Activated CD4-positive, alpha-beta T cell treated with anti-CD3 and anti-CD28 coated beads, Interleukin-2, amount 50 U/mL, for 4 hours (primary cell): ENCODE measurements at regions not wholly inside any gene's neighbourhood (a gene's known extent, or its start where the extent isn't known, plus 50 kb on each side); places are given as distances from the start of the nearest gene placed in this dataset.
A peak's percentile ranks its signal among the peaks of the same experiment; 100 is the strongest.
"Not testable (repeated sequence)": the region's sequence is repeated elsewhere in the genome, so short reads cannot be mapped to it uniquely, and the experiment has no call there.

Experiments used
- DNase-seq, 2 experiments: peaks; one replicate each; pipeline ENCODE4 v3.0.0-alpha.2; 2020

DNA sequence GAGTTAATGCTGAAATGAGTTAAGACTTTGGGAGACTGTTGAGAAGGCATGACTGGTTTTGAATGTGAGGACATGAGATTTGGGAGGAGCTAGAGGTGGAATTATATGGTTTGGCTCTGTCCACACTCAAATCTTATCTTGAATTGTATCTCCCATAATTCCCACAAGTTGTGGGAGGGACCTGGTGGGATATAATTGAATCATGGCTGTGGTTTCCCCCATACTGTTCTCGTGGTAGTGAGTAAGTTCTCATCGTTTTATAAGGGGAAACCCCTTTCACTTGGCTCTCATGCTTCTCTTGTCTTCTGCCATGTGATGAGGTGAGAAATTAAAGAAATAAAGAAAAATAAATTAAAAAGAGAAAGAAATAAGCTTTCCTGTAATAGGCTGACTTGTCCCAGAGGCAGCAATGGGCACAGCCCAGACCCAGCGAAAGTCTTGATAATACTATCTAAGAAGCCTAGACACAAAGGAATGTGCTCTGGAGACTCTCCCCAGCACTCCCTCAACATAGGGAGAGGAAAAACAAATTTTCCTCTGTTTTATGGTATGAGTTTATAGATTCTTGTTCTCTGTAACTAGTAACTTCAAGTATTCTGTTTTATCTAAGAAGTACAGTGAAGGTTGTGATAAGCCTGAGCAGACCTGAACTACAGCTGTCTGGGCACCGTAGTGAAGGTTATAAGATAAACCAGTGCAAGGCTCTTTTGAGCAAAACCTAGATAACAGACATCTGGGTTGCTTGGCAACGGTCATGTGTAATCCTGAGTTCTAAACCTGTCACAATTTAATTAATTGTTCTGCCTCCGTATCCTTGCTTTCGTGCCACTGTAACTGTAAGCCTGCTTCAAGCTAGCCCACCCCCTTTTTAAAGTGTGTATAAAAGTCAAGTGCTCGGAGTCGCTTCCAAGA is 88.9 kb upstream of the ECI2 start:
- no peak for DNase-seq

DNA sequence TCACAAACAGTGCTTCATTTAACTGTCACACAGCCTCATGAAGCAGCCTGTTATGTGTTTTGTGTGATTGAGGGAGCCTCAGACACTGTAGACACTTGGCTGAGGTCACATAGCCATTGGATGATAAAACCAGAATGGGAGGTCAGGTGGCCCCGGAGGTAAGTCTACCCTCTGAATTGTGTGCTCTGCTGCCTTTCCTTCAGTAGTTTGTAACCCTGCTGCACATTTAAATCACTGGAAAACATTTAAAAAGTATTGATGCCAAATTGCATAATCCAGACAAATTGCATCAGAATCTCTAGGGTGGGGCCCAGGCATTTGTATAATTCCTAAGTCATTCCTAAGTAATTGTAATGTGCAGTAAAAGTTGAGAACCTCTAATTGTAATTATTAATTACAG is 85.2 kb upstream of the ECI2 start:
- DNase-seq = no peak

DNA sequence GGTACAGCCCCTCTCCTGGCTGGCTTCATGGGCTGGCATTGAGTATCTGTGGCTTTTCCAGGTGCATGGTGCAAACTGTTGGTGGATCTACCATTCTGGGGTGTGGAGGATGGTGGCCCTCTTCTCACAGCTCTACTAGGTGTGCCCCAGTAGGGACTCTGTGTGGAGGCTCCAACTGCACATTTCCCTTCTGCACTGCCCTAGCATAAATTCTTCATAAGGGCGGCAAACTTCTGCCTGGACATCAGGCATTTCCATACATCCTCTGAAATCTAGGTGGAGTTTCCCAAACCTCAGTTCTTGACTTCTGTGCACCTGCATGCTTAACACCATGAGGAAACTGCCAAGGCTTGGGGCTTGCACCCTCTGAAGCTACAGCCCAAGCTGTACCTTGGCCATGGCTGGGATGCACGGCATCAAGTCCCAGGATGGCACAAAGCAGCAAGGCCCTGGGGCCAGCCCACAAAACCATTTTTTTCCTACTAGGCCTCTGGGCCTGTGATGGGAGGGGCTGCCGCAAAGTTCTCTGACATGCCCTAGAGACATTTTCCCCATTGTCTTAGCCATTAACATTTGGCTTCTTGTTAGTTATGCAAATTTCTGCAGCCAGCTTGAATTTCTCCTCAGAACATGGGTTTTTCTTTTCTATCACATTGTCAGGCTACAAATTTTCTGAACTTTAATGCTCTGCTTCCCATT is 83.4 kb upstream of the ECI2 start:
- not testable (repeated sequence) for DNase-seq

DNA sequence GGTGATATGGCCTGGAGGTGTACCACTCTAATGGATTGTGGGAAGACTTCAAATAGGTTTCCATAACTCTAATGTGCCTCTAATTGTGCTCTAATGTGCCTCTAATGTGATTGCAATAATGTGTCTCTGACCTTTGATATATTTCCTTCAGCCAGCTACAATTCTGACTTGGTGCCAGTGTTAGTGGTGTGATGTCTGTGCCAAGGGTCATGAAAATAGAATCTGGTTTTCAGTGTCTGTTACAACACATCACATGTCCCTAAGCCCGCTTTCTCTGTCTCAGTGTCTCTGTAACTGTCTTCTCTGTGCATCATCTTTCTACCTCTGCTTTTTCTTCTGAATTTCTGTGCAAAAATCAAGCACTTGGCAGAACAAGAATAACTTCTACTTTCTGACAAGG is 77.2 kb upstream of the ECI2 start:
- no peak for DNase-seq

DNA sequence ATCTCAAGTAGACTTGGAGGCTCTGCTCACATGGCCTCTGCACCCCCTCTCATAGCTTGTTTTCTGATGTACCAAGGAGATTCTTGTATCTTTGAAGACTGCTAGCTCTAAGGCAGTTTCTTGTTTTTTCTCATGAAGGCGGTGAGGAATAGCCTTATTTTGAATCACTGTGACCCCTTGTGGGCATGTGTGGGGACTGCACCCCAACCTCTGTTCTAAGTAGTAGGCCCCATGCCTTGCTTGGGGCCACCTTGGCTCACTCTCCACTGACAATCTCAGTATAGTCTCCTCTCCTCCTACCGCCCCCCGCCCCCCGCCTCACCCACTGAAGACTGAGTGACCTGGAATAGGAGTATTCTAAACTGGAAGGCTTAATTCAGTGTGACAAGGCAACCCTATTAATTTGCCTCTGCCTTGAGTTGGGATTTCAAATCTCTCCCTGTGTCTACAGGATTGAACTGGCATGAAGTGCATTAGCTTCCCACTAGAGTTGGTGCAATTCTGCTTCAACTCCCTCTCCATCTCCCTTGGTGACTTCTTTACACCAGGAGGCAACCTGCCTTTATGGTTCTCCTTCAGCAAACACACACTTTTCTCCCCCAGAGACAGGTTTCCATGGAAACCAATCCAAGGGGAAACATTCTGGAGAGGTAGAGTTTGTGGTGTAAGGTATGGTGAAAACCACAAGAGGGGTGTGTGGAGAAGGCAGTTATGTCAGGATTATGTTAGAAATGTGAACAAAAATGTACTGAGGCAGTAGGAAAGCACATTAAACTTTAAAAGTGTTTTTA is 75.4 kb upstream of the ECI2 start:
- DNase-seq = peak; percentile 45 to 52

DNA sequence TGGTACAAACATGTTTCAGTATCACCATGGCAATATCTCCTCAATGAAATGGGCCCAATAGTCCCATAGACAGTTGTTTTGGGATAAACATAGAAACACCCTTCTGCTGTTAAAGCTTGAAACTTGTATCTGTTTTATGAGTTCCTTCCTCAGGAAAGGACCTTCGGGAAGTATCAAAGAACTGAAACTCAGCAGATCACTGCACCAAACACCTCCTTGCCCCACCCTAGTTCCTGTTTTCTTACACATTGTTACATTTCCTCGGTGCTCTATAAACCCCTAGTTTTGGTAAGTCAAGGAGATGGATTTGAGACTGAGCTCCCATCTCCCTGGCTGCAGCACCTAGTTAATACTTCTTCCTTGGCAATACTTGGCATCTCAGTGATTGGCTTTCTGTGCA is 73.8 kb upstream of the ECI2 start:
- no peak for DNase-seq

DNA sequence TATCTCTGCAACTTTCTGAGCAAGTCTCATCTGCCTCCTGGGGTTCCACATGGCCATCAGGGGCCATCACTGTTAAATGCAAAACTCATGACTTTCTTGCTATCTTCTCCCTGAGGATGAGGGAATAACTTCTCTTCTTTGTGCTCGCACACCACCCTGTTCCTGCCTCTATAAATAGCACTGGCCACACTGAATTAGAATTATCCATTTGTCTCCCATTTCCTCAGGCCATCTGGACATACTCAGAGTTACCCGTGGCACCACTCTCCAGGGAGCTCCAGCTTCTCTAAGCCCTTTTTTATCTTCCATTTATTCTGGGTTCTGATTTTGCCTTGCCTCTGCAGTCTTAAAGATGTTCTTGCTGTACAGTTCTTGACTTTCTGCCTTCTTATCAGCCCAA is 72.8 kb upstream of the ECI2 start:
- DNase-seq = no peak

DNA sequence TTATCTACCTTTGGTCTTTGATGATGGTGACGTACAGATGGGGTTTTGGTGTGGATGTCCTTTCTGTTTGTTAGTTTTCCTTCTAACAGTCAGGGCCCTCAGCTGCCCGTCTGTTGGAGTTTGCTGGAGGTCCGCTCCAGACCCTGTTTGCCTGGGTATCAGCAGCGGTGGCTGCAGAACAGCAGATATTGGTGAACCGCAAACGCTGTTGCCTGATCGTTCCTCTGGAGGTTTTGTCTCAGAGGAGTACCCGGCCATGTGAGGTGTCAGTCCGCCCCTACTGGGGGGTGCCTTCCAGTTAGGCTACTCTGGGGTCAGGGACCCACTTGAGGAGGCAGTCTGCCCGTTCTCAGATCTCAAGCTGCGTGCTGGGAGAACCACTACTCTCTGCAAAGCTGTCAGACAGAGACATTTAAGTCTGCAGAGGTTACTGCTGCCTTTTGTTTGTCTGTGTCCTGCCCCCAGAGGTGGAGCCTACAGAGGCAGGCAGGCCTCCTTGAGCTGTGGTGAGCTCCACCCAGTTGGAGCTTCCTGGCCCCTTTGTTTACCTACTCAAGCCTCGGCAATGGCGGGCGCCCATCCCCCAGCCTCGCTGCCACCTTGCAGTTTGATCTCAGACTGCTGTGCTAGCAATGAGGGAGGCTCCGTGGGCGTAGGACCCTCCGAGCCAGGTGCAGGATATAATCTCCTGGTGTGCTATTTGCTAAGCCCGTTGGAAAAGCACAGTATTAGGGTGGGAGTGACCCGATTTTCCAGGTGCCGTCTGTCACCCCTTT is 68.5 kb upstream of the ECI2 start:
- DNase-seq = not testable (repeated sequence)

DNA sequence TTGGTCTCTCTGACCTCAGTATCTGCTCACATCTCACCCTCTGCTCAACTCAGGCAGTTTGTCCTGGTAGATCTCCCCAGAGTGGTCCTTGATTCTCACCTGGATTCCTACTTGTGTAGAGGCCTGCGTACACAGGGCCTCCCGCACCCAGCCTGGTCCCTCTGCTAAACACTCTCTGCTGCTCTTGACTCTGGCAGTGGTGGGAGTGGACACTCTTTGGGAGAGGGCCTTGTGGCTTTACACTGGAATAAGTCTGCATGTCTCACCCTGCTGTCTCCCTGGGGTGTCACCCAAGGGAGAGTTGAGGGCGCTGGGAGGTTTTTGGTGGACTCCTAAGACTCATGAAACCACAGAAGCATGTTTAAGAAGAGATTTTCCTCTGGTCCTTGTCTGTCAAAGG is 57.3 kb upstream of the ECI2 start:
- no peak for DNase-seq

DNA sequence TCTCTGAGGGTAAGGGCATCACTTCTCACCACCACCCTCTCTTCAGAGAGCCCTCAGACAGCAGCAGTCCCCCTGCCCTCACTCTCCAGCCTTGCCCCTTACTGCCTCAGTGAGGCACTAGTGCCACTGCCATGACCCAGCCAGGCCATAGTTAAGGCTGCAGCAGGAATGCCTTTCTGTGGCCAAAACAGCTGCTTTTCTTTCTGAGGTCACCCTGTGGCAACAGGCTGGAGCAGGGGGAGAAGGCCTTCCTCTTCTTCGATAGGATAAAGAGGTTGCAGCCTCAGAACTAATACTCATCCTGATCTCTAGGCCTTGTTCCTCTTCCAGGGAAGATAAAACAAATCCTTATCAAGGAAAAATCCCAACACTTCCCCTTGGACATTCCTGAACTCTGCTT is 56.8 kb upstream of the ECI2 start:
- no peak for DNase-seq

DNA sequence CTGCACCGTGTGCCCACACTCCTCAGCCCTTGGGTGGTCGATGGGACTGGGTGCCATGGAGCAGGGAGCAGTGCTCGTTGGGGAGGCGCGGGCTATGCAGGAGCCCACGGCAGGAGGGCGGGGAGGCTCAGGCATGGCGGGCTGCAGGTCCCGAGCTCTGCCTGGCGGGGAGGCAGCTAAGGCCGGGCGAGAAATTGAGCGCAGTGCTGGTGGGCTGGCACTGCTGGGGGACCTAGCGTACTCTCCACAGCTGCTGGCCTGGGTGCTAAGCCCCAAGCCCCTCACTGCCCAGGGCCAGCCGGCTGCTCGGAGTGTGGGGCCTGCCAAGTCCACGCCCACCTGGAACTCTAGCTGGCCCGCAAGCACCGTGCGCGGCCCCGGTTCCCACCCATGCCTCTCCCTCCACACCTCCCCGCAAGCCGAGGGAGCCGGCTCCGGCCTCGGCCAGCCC is 55.9 kb upstream of the ECI2 start:
- DNase-seq = no peak

DNA sequence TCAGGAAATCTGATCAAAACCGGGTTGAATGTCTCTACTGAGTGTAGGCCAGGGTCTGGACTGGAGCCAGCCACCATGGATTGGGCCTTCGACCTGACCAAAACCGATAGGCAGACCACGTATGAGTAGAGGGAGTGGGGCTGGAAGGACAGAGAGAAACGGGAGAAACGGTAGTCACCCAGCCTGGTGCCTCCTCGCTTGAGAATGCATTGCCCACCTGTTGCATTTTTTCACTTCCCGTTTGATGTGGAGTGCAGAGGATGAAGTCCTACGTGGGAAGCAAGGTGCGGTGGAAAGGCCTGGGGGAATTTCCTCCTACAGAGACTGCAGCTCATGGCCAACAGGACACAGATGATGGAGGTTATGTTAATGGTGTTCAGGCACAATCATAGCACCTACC is 53.9 kb upstream of the ECI2 start:
- DNase-seq = no peak

DNA sequence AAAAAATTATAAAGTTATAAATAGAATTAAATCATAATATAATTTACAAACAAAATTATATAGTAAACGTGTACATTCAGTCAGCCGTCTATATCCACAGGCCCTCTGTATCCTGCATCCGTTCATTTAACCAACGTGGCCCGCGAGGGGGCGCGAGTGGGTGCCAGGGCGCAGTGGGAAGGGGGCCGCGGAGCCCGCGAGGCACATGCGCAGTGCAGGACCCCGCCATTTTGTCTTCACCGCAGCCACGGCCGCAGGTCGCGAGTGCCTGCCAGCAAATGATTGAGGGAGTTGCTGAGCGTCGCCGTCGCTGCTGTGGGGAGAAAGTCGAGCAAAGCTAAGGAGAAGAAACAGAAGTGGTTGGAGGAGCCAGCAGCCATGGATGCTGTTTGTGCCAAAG is 53.4 kb upstream of the ECI2 start:
- DNase-seq = no peak

DNA sequence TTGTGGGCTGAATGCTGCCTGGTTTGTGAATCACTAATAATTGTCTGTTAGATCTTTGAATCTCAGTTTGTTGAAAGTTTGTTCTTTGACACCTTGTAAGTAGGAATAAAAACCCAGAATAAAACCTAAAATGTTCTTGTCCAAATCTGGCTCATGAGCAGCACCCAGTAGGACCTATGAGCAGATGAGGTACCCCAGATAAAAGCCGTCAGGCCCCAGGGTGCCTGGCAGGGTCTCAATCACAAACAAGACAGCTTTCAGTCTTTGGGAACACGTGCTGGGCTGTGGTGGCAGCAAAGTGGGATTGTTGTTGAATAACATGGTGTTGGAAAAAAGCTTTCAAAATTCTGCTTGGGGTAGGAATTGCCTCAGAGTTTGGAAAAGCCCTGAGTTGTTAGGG is 52.1 kb upstream of the ECI2 start:
- DNase-seq = no peak

DNA sequence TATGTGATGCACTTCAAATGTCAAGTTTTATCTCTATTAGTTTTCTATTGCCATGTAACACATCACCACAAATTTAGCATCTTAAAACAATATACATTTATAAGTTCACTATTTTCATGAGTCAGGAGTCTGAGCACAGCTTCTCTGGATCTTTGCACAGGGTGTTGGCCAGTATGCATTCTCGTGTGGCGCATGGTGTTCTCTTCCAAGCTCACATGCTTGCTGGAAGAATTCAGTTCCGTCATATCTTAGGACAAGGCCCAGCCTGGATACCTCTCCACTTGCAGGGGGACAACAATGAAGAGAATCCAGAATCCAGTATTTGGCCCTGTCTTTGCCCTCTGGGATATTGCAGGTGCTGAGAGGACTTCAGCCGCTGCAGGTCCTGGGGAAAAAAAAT is 51.0 kb upstream of the ECI2 start:
- no peak for DNase-seq

DNA sequence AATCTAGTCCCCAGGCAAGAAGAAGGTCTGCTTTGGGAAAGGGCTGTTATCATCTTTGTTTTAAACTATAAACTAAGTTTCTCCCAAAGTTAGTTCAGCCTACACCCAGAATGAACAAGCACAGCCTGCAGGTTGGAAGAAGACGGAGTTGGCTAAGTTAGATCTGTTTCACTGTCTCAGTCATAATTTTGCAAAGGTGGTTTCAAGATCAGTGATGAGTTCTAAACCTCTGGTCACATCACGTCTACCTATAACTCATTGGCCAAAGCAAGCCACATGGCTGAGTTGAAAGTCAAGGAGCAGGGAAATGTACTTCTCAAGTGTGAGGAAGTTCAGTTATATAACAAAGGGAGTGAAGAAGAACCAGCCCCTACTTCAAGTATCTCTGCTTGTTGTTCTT is 50.5 kb upstream of the ECI2 start:
- no peak for DNase-seq

DNA sequence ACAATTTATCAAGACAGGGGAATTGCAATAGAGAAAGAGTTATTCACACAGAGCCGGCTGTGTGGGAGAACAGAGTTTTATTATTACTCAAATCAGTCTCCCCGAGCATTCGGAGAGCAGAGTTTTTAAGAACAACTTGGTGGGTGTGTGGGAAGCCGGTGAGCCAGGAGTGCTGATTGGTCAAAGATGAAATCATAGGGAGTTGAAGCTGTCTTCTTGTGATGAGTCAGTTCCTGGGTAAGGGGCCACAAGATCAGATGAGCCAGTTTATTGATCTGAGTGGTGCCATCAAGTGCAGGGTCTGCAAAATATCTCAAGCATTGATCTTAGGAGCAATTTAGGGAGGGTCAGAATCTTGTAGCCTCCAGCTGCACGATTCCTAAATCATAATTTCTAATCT is 50.0 kb upstream of the ECI2 start:
- DNase-seq = no peak
